GM23338 (cell line): ENCODE measurements at regions not wholly inside any gene's neighbourhood (a gene's known extent, or its start where the extent isn't known, plus 50 kb on each side); places are given as distances from the start of the nearest gene placed in this dataset.

ENCODE experiments used
- ATAC-seq: fragments of 200-7000 bp; cut with Tn5 transposase; 3 replicates; pipeline ENCODE4 v1.9.1; 2020
- DNase-seq: peaks from one replicate; pipeline ENCODE4 v3.0.0-alpha.2; 2015; ENCODE audit warnings: low spot score
- H2AFZ ChIP-seq: fragments of 200-600 bp; sonication (generic); 2 replicates; pipeline ENCODE4 v1.8.0; 2016; ENCODE audit warnings: antibody characterized with exemption, mild to moderate bottlenecking, moderate library complexity
- H3F3A ChIP-seq: fragments of 200-600 bp; sonication (generic); replicated peaks from 2 replicates; pipeline ENCODE4 v1.8.0; 2017; ENCODE audit warnings: antibody characterized with exemption, mixed run types, low read depth
- H3K27ac ChIP-seq: fragments of 200-600 bp; sonication (generic); 2 replicates; pipeline ENCODE4 v1.6.1; 2016; ENCODE audit warnings: low read depth
- H3K27me3 ChIP-seq: fragments of 200-600 bp; sonication (generic); 2 replicates; pipeline ENCODE4 v1.8.0; 2016; ENCODE audit warnings: mild to moderate bottlenecking, mixed run types, moderate library complexity; ENCODE audit not compliant: insufficient read depth
- H3K36me3 ChIP-seq: fragments of 200-600 bp; sonication (generic); 2 replicates; pipeline ENCODE4 v1.8.0; 2016; ENCODE audit warnings: mild to moderate bottlenecking; ENCODE audit not compliant: insufficient read depth
- H3K4me1 ChIP-seq: fragments of 200-600 bp; sonication (generic); 2 replicates; pipeline ENCODE4 v1.8.0; 2016; ENCODE audit warnings: mild to moderate bottlenecking, moderate library complexity; ENCODE audit not compliant: insufficient read depth
- H3K4me2 ChIP-seq: fragments of 200-600 bp; sonication (generic); 2 replicates; pipeline ENCODE4 v1.7.1; 2017; ENCODE audit warnings: mixed run types
- H3K4me3 ChIP-seq: fragments of 200-600 bp; sonication (generic); 2 replicates; pipeline ENCODE4 v1.6.1; 2016; ENCODE audit warnings: mixed run types
- H3K79me2 ChIP-seq: fragments of 200-600 bp; sonication (generic); replicated peaks from 2 replicates; pipeline ENCODE4 v1.8.0; 2017; ENCODE audit warnings: mild to moderate bottlenecking; ENCODE audit not compliant: insufficient read depth
- H3K9me2 ChIP-seq: fragments of 200-600 bp; sonication (generic); 2 replicates; pipeline ENCODE4 v1.8.0; 2017; ENCODE audit not compliant: insufficient read depth
- H4K20me1 ChIP-seq: fragments of 200-600 bp; sonication (generic); replicated peaks from 2 replicates; pipeline ENCODE4 v1.8.0; 2017; ENCODE audit warnings: mild to moderate bottlenecking; ENCODE audit not compliant: insufficient read depth
- H3K27ac Mint-ChIP-seq: 2 replicates; pipeline ENCODE4 v1.8.0; 2020; ENCODE audit warnings: inconsistent platforms, mild to moderate bottlenecking, moderate library complexity, mixed read lengths
- H3K27me3 Mint-ChIP-seq: 3 replicates; pipeline ENCODE4 v1.8.0; 2022; ENCODE audit warnings: low read depth, mild to moderate bottlenecking, moderate library complexity, mixed read lengths, inconsistent platforms; ENCODE audit not compliant: insufficient read depth, poor library complexity
- H3K36me3 Mint-ChIP-seq: 3 replicates; pipeline ENCODE4 v1.8.0; 2021; ENCODE audit warnings: low read depth, mild to moderate bottlenecking, inconsistent platforms, moderate library complexity, mixed read lengths
- H3K4me1 Mint-ChIP-seq: 3 replicates; pipeline ENCODE4 v1.8.0; 2020; ENCODE audit warnings: mild to moderate bottlenecking, inconsistent platforms, mixed read lengths
- H3K4me3 Mint-ChIP-seq: 3 replicates; pipeline ENCODE4 v1.8.0; 2021; ENCODE audit warnings: moderate library complexity, mild to moderate bottlenecking, inconsistent platforms, mixed read lengths
- H3K9me3 Mint-ChIP-seq: 3 replicates; pipeline ENCODE4 v1.8.0; 2020; ENCODE audit warnings: moderate library complexity, mild to moderate bottlenecking, inconsistent platforms, mixed read lengths
- CREB1 ChIP-seq: fragments of 250-450 bp; sonication (Bioruptor Pico); IDR thresholded peaks from 2 replicates; pipeline ENCODE4 v1.5.0; 2020; ENCODE audit warnings: low read depth, mild to moderate bottlenecking, moderate library complexity
- CTCF ChIP-seq, 2 experiments: fragments of 200-600 bp in 1 of 2; sonication (generic) in 1 of 2; conservative IDR thresholded peaks; 2 replicates each; pipeline versions ENCODE4 v1.5.1 to v1.6.1; 2016 to 2017; ENCODE audit warnings: antibody characterized with exemption in 2 of 2, low read depth in 2 of 2, mild to moderate bottlenecking in 2 of 2, moderate library complexity in 1 of 2
- EZH2 ChIP-seq: fragments of 200-600 bp; sonication (generic); IDR thresholded peaks from one replicate; pipeline ENCODE4 v1.8.0; 2017; ENCODE audit warnings: antibody characterized with exemption, mild to moderate bottlenecking, low read depth; ENCODE audit not compliant: unreplicated experiment
- NANOG ChIP-seq: IDR thresholded peaks from 2 replicates; pipeline ENCODE4 v1.6.1; 2016; ENCODE audit warnings: antibody characterized with exemption, borderline replicate concordance
- POLR2AphosphoS5 ChIP-seq: IDR thresholded peaks from 2 replicates; pipeline ENCODE4 v1.6.1; 2016; ENCODE audit warnings: antibody characterized with exemption, low read depth
- STAT1 ChIP-seq: IDR thresholded peaks from one replicate; pipeline ENCODE4 v1.6.1; 2016; ENCODE audit warnings: antibody characterized with exemption; ENCODE audit not compliant: unreplicated experiment
- ZNF462 ChIP-seq: fragments of 250-450 bp; sonication (Bioruptor Pico); IDR thresholded peaks from 2 replicates; pipeline ENCODE4 v1.5.0; 2020; ENCODE audit warnings: mild to moderate bottlenecking, moderate library complexity

GRCh38 chr7:109407756-109408155, 838.1 kb downstream of the DNAJB9 start (continued):
- TF ChIP-seq ZNF462, result no peak
- no peak for TF ChIP-seq POLR2AphosphoS5
- no peak for TF ChIP-seq EZH2

- Histone ChIP-seq H3K79me2 (no peaks in the 10 kb centered on the region), H3K9me2 (no peaks in the 10 kb centered on the region), H2AFZ (no peak overlapping the region), H3F3A (no peaks in the 10 kb centered on the region), H3K4me3 (no peak overlapping the region), H3K4me2 (no peak overlapping the region), H3K27me3 (no peaks in the 10 kb centered on the region), H4K20me1 (no peaks in the 10 kb centered on the region), H3K27ac (no peak overlapping the region), H3K4me1 (no peaks in the 10 kb centered on the region), H3K36me3 (no peaks in the 10 kb centered on the region)
- H3K4me1 Mint-ChIP-seq, result no peaks in the 10 kb centered on the region
- H3K27ac Mint-ChIP-seq, result no peak overlapping the region
- no peaks in the 10 kb centered on the region; the same call in 2 of the 3 replicates for H3K36me3 Mint-ChIP-seq
- DNase-seq (no peak), ATAC-seq (no peak)
- no peak for TF ChIP-seq EZH2
- TF ChIP-seq CREB1 (CRISPR knock-in tag), result no peak
- TF ChIP-seq CTCF (conservative IDR thresholded peaks at IDR 0.05; ENCODE audit: low read depth in 2 of 2), result no peak
- no peak for TF ChIP-seq STAT1
- no peak for TF ChIP-seq NANOG
- TF ChIP-seq ZNF462, result no peak
- H3K9me3 Mint-ChIP-seq, result no peaks in the 10 kb centered on the region
- H3K27me3 Mint-ChIP-seq, result peaks cover 2% of the 10 kb centered on the region
- H3K4me3 Mint-ChIP-seq, result no peak overlapping the region
These were observed 868.3 kb downstream of the DNAJB9 start for GRCh38 chr7:109437957-109438356.
